HG03378 (cell line): ENCODE measurements at regions not wholly inside any gene's neighbourhood (a gene's known extent, or its start where the extent isn't known, plus 50 kb on each side); places are given as distances from the start of the nearest gene placed in this dataset.

Source experiments
- ATAC-seq: cut with Tn5 transposase; IDR thresholded peaks from one replicate; pipeline ENCODE4 v1.9.1; 2021; ENCODE audit warnings: mild to moderate bottlenecking, moderate library complexity; ENCODE audit not compliant: unreplicated experiment

GRCh38 chr15:62809968-62810260 is 232.6 kb upstream of the TPM1 start:
- no peak for ATAC-seq

GRCh38 chr15:62812515-62812835 is 230.1 kb upstream of the TPM1 start:
- ATAC-seq = no peak

GRCh38 chr15:62816342-62817069 is 226.0 kb upstream of the TPM1 start:
- ATAC-seq = no peak

- no peak for ATAC-seq
Measured at GRCh38 chr15:62818691-62819090, 223.9 kb upstream of the TPM1 start.

GRCh38 chr15:62821384-62822131 is 221.0 kb upstream of the TPM1 start:
- ATAC-seq = no peak

GRCh38 chr15:62822228-62822627 is 220.3 kb upstream of the TPM1 start:
- no peak for ATAC-seq

GRCh38 chr15:62823561-62823960 is 219.0 kb upstream of the TPM1 start:
- no peak for ATAC-seq

- ATAC-seq = no peak
Measured at GRCh38 chr15:62824111-62825015, 218.2 kb upstream of the TPM1 start.

- ATAC-seq = no peak
Measured at GRCh38 chr15:62825191-62825590, 217.4 kb upstream of the TPM1 start.

GRCh38 chr15:62826561-62826960 is 216.0 kb upstream of the TPM1 start:
- no peak for ATAC-seq

GRCh38 chr15:62828364-62828763 is 214.2 kb upstream of the TPM1 start:
- ATAC-seq = no peak

- ATAC-seq = no peak
Measured at GRCh38 chr15:62832231-62832630, 210.3 kb upstream of the TPM1 start.

GRCh38 chr15:62833646-62834045 is 208.9 kb upstream of the TPM1 start:
- ATAC-seq = no peak

GRCh38 chr15:62834686-62835329 is 207.7 kb upstream of the TPM1 start:
- no peak for ATAC-seq

- ATAC-seq = no peak
Measured at GRCh38 chr15:62835351-62835750, 207.2 kb upstream of the TPM1 start.

- no peak for ATAC-seq
Measured at GRCh38 chr15:62835762-62836161, 206.8 kb upstream of the TPM1 start.

GRCh38 chr15:62840526-62841268 is 201.8 kb upstream of the TPM1 start:
- ATAC-seq = no peak

GRCh38 chr15:62841269-62841628 is 201.3 kb upstream of the TPM1 start:
- no peak for ATAC-seq

- ATAC-seq = no peak
Measured at GRCh38 chr15:62841891-62842559, 200.5 kb upstream of the TPM1 start.

- ATAC-seq = no peak
Measured at GRCh38 chr15:62843311-62843710, 199.2 kb upstream of the TPM1 start.
